IMR-90 (cell line): ENCODE measurements at regions not wholly inside any gene's neighbourhood (a gene's known extent, or its start where the extent isn't known, plus 50 kb on each side); places are given as distances from the start of the nearest gene placed in this dataset.

ENCODE experiments used
- ATAC-seq: fragments of 200-7000 bp; cut with Tn5 transposase; 2 replicates; pipeline ENCODE4 v1.9.1; 2020; ENCODE audit warnings: low read depth, mild to moderate bottlenecking, moderate library complexity
- BruUV-seq: library from RNA; stranded (reverse); fragments of 400-500 nt; replicated peaks from 2 replicates; lab custom pipeline; 2021; lab: Mats Ljungman, UMichigan
- CTCF ChIA-PET: fragments of 300-600 bp; formaldehyde crosslinking; extraction: SDS; loops from one replicate; lab custom pipeline; 2021; ENCODE audit warnings: antibody characterized with exemption; lab: Yijun Ruan, JAX
- POLR2A ChIA-PET: fragments of 300-600 bp; sonication (Branson Sonifier 250); formaldehyde crosslinking; loops from one replicate; lab custom pipeline; 2022; ENCODE audit warnings: antibody characterized with exemption; ENCODE audit not compliant: unreplicated experiment; lab: Charles Lee
- DNase-seq: peaks from one replicate; pipeline ENCODE4 v3.0.0; 2013
- H2AFZ ChIP-seq: replicated peaks from 2 replicates; pipeline ENCODE3; 2013; ENCODE audit warnings: low read length, mild to moderate bottlenecking; ENCODE audit not compliant: poor library complexity
- H2AK5ac ChIP-seq: 2 replicates; pipeline ENCODE4 v1.6.1; 2013; ENCODE audit warnings: low read depth, low read length, inconsistent platforms
- H2AK9ac ChIP-seq: replicated peaks from 2 replicates; pipeline ENCODE3; 2013; ENCODE audit warnings: mild to moderate bottlenecking, low read depth, low read length, moderate library complexity; ENCODE audit not compliant: poor library complexity
- H2BK120ac ChIP-seq: 2 replicates; pipeline ENCODE4 v1.6.1; 2013; ENCODE audit warnings: low read depth, low read length, inconsistent platforms
- H2BK15ac ChIP-seq: 3 replicates; pipeline ENCODE4 v1.6.1; 2013; ENCODE audit warnings: low read depth, low read length, inconsistent platforms
- H2BK20ac ChIP-seq: 2 replicates; pipeline ENCODE4 v1.6.1; 2013; ENCODE audit warnings: low read depth, mild to moderate bottlenecking, inconsistent platforms, low read length, moderate library complexity
- H2BK5ac ChIP-seq: 2 replicates; pipeline ENCODE4 v1.6.1; 2013; ENCODE audit warnings: mild to moderate bottlenecking, low read depth, low read length, inconsistent platforms; ENCODE audit not compliant: poor library complexity, severe bottlenecking
- H3K14ac ChIP-seq: replicated peaks from 2 replicates; pipeline ENCODE4 v1.6.1; 2013; ENCODE audit warnings: low read depth, low read length, inconsistent platforms
- H3K18ac ChIP-seq: 2 replicates; pipeline ENCODE4 v1.6.1; 2013; ENCODE audit warnings: low read depth, low read length, control low read depth
- H3K23ac ChIP-seq: 2 replicates; pipeline ENCODE4 v1.6.1; 2013; ENCODE audit warnings: low read depth, low read length, inconsistent platforms
- H3K27ac ChIP-seq: 2 replicates; pipeline ENCODE4 v1.5.1; 2013; ENCODE audit warnings: mild to moderate bottlenecking, control low read depth, low read length; ENCODE audit not compliant: insufficient read depth
- H3K27me3 ChIP-seq: 2 replicates; pipeline ENCODE4 v1.6.1; 2013; ENCODE audit warnings: low read length; ENCODE audit not compliant: control insufficient read depth, insufficient read depth
- H3K36me3 ChIP-seq: 2 replicates; pipeline ENCODE4 v1.6.1; 2013; ENCODE audit warnings: low read length, mixed read lengths; ENCODE audit not compliant: control insufficient read depth, insufficient read depth
- H3K4ac ChIP-seq: 2 replicates; pipeline ENCODE4 v1.6.1; 2013; ENCODE audit warnings: low read depth, low read length, inconsistent platforms
- H3K4me1 ChIP-seq: 2 replicates; pipeline ENCODE4 v1.6.1; 2013; ENCODE audit warnings: low read length, mixed read lengths; ENCODE audit not compliant: control insufficient read depth, insufficient read depth
- H3K4me2 ChIP-seq: 2 replicates; pipeline ENCODE4 v1.6.1; 2013; ENCODE audit warnings: low read depth, mild to moderate bottlenecking, control low read depth, low read length, moderate library complexity
- H3K4me3 ChIP-seq: 2 replicates; pipeline ENCODE4 v1.5.1; 2013; ENCODE audit warnings: low read depth, mild to moderate bottlenecking, control low read depth, low read length, moderate library complexity; ENCODE audit not compliant: insufficient read depth
- H3K56ac ChIP-seq: 2 replicates; pipeline ENCODE4 v1.6.1; 2013; ENCODE audit warnings: low read length, inconsistent platforms; ENCODE audit not compliant: insufficient read depth; ENCODE audit errors: extremely low read depth
- H3K79me1 ChIP-seq, 2 experiments: 2 replicates each; pipeline ENCODE4 v1.6.1; 2013; ENCODE audit warnings: low read length in 2 of 2, inconsistent platforms in 1 of 2, low read depth in 1 of 2
- H3K9ac ChIP-seq: 2 replicates; pipeline ENCODE4 v1.6.1; 2013; ENCODE audit warnings: low read depth, low read length, control low read depth
- H3K9me1 ChIP-seq: 2 replicates; pipeline ENCODE4 v1.6.1; 2013; ENCODE audit warnings: low read length, inconsistent platforms; ENCODE audit not compliant: insufficient read depth
- H3K9me3 ChIP-seq: 2 replicates; pipeline ENCODE4 v1.6.1; 2013; ENCODE audit warnings: low read length; ENCODE audit not compliant: control insufficient read depth, insufficient read depth
- H4K20me1 ChIP-seq: 2 replicates; pipeline ENCODE4 v1.6.1; 2013; ENCODE audit warnings: low read length, inconsistent platforms; ENCODE audit not compliant: insufficient read depth
- H4K5ac ChIP-seq: 2 replicates; pipeline ENCODE4 v1.6.1; 2013; ENCODE audit warnings: mild to moderate bottlenecking, low read depth, low read length, control low read depth
- H4K8ac ChIP-seq, 2 experiments: 2 replicates each; pipeline ENCODE4 v1.6.1; 2013; ENCODE audit warnings: low read depth in 2 of 2, low read length in 2 of 2, control low read depth in 1 of 2, inconsistent platforms in 1 of 2
- H4K91ac ChIP-seq: 2 replicates; pipeline ENCODE4 v1.6.1; 2013; ENCODE audit warnings: low read depth, low read length, inconsistent platforms; ENCODE audit not compliant: insufficient read depth
- FOS ChIP-seq: fragments of 150-350 bp; IDR thresholded peaks from 2 replicates; pipeline ENCODE4 v1.6.1; 2016; ENCODE audit warnings: low read depth, low read length
- MAZ ChIP-seq: IDR thresholded peaks from 2 replicates; pipeline ENCODE4 v1.6.1; 2012; ENCODE audit warnings: low read depth, mild to moderate bottlenecking, low read length, improper control_type of control experiment, moderate library complexity, borderline replicate concordance
- POLR2A ChIP-seq: IDR thresholded peaks from 2 replicates; pipeline ENCODE4 v1.6.1; 2012; ENCODE audit warnings: mild to moderate bottlenecking, low read depth, low read length
- WGBS, 2 experiments: methylation state at CpG; one replicate each; pipeline versions ENCODE4 v1.1.5 to v1.1.7; 2013; ENCODE audit warnings: missing lambda C conversion rate in 2 of 2; ENCODE audit not compliant: insufficient read length in 1 of 2; ENCODE audit errors: extremely low coverage in 2 of 2; 5-methylcytosine and 5-hydroxymethylcytosine counted together
- dilution Hi-C: fragments of 300-500 bp; cut with HindIII; formaldehyde crosslinking; loops from one replicate; pipeline ENCODE4 v1.14.3; 2018; ENCODE audit warnings: low sequenced_read_pairs; ENCODE audit not compliant: unreplicated experiment
- in situ Hi-C: fragments of 300-500 bp; cut with MboI; formaldehyde crosslinking; loops from 3 replicates; pipeline ENCODE4 v1.14.3; 2019; ENCODE audit warnings: low sequenced_read_pairs, inconsistent platforms, mixed read lengths
- intact Hi-C: fragments of 100-400 bp; cut with micrococcal nuclease; formaldehyde crosslinking; loops from 2 replicates; pipeline ENCODE4 v1.10.0; 2022
- TF ChIP-seq, protein P1 (sequence below): fragments of 150-350 bp; IDR thresholded peaks from 2 replicates; pipeline ENCODE4 v1.6.1; 2017; ENCODE audit warnings: mild to moderate bottlenecking, antibody characterized with exemption, low read length, low read depth

DNA sequence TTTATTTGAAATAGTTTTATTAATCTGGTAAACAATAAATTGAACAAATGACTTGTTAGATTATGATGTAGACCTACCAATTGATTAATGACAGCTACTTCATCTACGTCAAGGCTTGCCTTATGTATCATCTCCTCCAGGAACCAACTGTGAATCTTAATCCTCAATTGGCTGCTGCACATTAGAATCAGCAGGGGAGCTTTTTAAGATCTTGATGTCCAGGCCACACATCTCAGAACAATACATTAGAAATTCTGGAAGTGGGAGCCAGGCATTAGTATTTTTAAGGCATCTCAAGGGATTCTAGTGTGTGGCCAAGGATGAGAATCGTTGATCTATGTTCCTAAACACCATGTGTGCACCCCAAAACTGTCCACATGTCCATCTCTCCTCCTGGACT, 52.0 kb upstream of the LYPLAL1 start:
- Histone ChIP-seq H3K4me3 (no peak overlapping the region), H4K20me1 (no peaks in the 10 kb centered on the region), H3K9me3 (no peaks in the 10 kb centered on the region), H4K8ac (no peak overlapping the region), H3K4ac (peak overlapping the region; percentile 49; the same call in 1 of the 2 replicates), H3K14ac (no peak overlapping the region), H2BK15ac (0 out of 3 replicates have a peak overlapping the region, but pooled peaks have one; percentile 6), H3K27me3 (no peaks in the 10 kb centered on the region), H3K36me3 (no peaks in the 10 kb centered on the region), H3K4me1 (peaks cover 4% of the 10 kb centered on the region), H2BK5ac (no peak overlapping the region), H3K9me1 (0 out of 2 replicates have a peak, but pooled peaks cover 3% of the 10 kb centered on the region), H3K23ac (no peak overlapping the region), H2AK5ac (no peak overlapping the region), H2BK120ac (no peak overlapping the region), H3K79me1 (no peaks in the 10 kb centered on the region), H4K5ac (peak overlapping the region; percentile 56; the same call in 1 of the 2 replicates), H3K27ac (no peak overlapping the region), H3K56ac (no peak overlapping the region), H3K4me2 (no peak overlapping the region), H2AK9ac (no peak overlapping the region), H4K91ac (no peak overlapping the region), H3K9ac (no peak overlapping the region), H2AFZ (no peak overlapping the region), H2BK20ac (no peak overlapping the region), H3K18ac (peak overlapping the region; percentile 76)
- intact Hi-C loops (no loop called here), in situ Hi-C loops (no loop called here), dilution Hi-C loops (no loop called here)
- ChIA-PET CTCF (interaction anchor here (0.6 kb wide), 1 partner anchor 22 kb away, joined by 3 read pairs; no protein-coding TSS in a partner anchor), POLR2A (no interaction called here)
- TF ChIP-seq POLR2A (no peak), MAZ (no peak), FOS (no peak)
- TF ChIP-seq, protein P1, sequence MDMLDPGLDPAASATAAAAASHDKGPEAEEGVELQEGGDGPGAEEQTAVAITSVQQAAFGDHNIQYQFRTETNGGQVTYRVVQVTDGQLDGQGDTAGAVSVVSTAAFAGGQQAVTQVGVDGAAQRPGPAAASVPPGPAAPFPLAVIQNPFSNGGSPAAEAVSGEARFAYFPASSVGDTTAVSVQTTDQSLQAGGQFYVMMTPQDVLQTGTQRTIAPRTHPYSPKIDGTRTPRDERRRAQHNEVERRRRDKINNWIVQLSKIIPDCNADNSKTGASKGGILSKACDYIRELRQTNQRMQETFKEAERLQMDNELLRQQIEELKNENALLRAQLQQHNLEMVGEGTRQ, result no peak
- ATAC-seq (no peak), DNase-seq (no peak)
- no CpG with 5 or more reads among the region's 2 CpGs for WGBS, 2 experiments
- no TSS peak for BruUV-seq
